Keratinocyte (primary cell): ENCODE measurements at regions not wholly inside any gene's neighbourhood (a gene's known extent, or its start where the extent isn't known, plus 50 kb on each side); places are given as distances from the start of the nearest gene placed in this dataset.

Experiments used
- DNase-seq: peaks from one replicate; pipeline ENCODE4 v3.0.0-alpha.2; 2011; ENCODE audit warnings: low read depth, missing footprints, low spot score
- FAIRE-seq: peaks from 2 replicates; lab custom pipeline; 2011; peaks lifted over from hg19 to GRCh38; lab: Jason Lieb, UNC
- H2AFZ ChIP-seq: 2 replicates; pipeline ENCODE4 v1.6.0; 2012; ENCODE audit warnings: low read length, control low read depth, inconsistent platforms; ENCODE audit not compliant: control insufficient read depth
- H3K27ac ChIP-seq: 2 replicates; pipeline ENCODE4 v1.5.1; 2011; ENCODE audit warnings: low read length; ENCODE audit not compliant: control insufficient read depth, insufficient read depth
- H3K27me3 ChIP-seq: 3 replicates; pipeline ENCODE4 v1.6.0; 2011; ENCODE audit warnings: low read length; ENCODE audit not compliant: control insufficient read depth, insufficient read depth; ENCODE audit errors: extremely low read depth
- H3K36me3 ChIP-seq, 2 experiments: 2 replicates in 1 of 2; 3 replicates in 1 of 2; pipeline ENCODE4 v1.5.1; 2011; ENCODE audit warnings: low read length in 2 of 2, mild to moderate bottlenecking in 1 of 2; ENCODE audit not compliant: control insufficient read depth in 2 of 2, insufficient read depth in 2 of 2; ENCODE audit errors: extremely low read depth in 1 of 2
- H3K4me1 ChIP-seq: 3 replicates; pipeline ENCODE4 v1.5.1; 2011; ENCODE audit warnings: low read length; ENCODE audit not compliant: control insufficient read depth, insufficient read depth; ENCODE audit errors: extremely low read depth
- H3K4me2 ChIP-seq: 3 replicates; pipeline ENCODE4 v1.6.0; 2011; ENCODE audit warnings: low read depth, low read length; ENCODE audit not compliant: control insufficient read depth, insufficient read depth; ENCODE audit errors: extremely low read depth
- H3K4me3 ChIP-seq, 3 experiments: fragments of 200-600 bp in 1 of 3; sonication (generic) in 1 of 3; 2 replicates in 2 of 3; 3 replicates in 1 of 3; pipeline ENCODE4 v1.5.1; 2011 to 2016; ENCODE audit warnings: low read length in 3 of 3, mild to moderate bottlenecking in 3 of 3, control low read depth in 2 of 3, inconsistent platforms in 1 of 3, low read depth in 1 of 3, mixed read lengths in 1 of 3, mixed run types in 1 of 3, moderate library complexity in 1 of 3; ENCODE audit not compliant: control insufficient read depth in 2 of 3, insufficient read depth in 2 of 3; ENCODE audit errors: extremely low read depth in 1 of 3
- H3K79me2 ChIP-seq: 2 replicates; pipeline ENCODE4 v1.6.0; 2012; ENCODE audit warnings: low read length; ENCODE audit not compliant: control insufficient read depth, insufficient read depth
- H3K9ac ChIP-seq: 3 replicates; pipeline ENCODE4 v1.6.0; 2011; ENCODE audit warnings: low read length; ENCODE audit not compliant: control insufficient read depth, insufficient read depth; ENCODE audit errors: extremely low read depth
- H3K9me1 ChIP-seq: 3 replicates; pipeline ENCODE4 v1.6.0; 2011; ENCODE audit warnings: low read length; ENCODE audit not compliant: control insufficient read depth, insufficient read depth; ENCODE audit errors: extremely low read depth
- H3K9me3 ChIP-seq: 2 replicates; pipeline ENCODE4 v1.5.1; 2012; ENCODE audit warnings: low read depth, low read length; ENCODE audit not compliant: control insufficient read depth
- H4K20me1 ChIP-seq: 3 replicates; pipeline ENCODE4 v1.6.0; 2011; ENCODE audit warnings: low read length; ENCODE audit not compliant: control insufficient read depth, insufficient read depth; ENCODE audit errors: extremely low read depth
- EZH2 ChIP-seq: IDR thresholded peaks from one replicate; pipeline ENCODE4 v1.6.1; 2012; ENCODE audit warnings: inconsistent platforms, mild to moderate bottlenecking, low read length, moderate library complexity
- dilution Hi-C: fragments of 300-500 bp; cut with MboI; formaldehyde crosslinking; loops from one replicate; pipeline ENCODE4 v1.7.0; 2020; ENCODE audit warnings: low sequenced_read_pairs; ENCODE audit not compliant: extremely low pct_ligation_motif_present
- TF ChIP-seq, protein P1 (sequence below), 3 experiments: IDR thresholded peaks in 1 of 3; conservative IDR thresholded peaks in 1 of 3; optimal IDR thresholded peaks in 1 of 3; 2 replicates in 2 of 3; 3 replicates in 1 of 3; pipeline versions ENCODE3 to v1.5.1; 2011; ENCODE audit warnings: low read length in 3 of 3, mild to moderate bottlenecking in 3 of 3, moderate library complexity in 2 of 3, control low read depth in 1 of 3, inconsistent platforms in 1 of 3; ENCODE audit not compliant: insufficient read depth in 2 of 3; ENCODE audit errors: extremely low read depth in 1 of 3

DNA sequence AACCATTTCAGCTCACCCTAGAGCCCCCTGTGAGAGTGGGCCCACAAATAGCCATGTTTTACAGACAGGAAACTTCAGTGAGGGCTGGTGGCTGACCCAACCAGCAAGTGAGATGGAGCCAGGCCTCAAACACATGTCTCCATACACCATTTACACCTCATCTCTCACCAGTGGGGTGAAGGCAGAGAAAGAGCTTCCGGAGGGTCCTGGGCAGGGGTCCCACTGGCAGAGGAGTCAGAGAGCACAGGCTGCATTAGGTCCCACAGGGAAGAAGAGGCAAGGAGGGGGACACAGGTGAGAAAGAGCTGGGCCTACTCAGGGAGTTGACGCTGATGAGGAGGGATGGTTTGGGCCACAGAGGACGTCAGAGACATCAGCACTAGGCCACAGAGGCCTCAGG, 172.6 kb downstream of the VEGFA start:
- H2AFZ ChIP-seq: no peak overlapping the region
- H3K4me1 ChIP-seq: no peaks in the 10 kb centered on the region
- no peak overlapping the region for H3K9ac ChIP-seq
- no peaks in the 10 kb centered on the region for H3K9me1 ChIP-seq
- no peak overlapping the region for H3K4me3 ChIP-seq
- no peak overlapping the region for H3K4me2 ChIP-seq
- TF ChIP-seq, protein P1, sequence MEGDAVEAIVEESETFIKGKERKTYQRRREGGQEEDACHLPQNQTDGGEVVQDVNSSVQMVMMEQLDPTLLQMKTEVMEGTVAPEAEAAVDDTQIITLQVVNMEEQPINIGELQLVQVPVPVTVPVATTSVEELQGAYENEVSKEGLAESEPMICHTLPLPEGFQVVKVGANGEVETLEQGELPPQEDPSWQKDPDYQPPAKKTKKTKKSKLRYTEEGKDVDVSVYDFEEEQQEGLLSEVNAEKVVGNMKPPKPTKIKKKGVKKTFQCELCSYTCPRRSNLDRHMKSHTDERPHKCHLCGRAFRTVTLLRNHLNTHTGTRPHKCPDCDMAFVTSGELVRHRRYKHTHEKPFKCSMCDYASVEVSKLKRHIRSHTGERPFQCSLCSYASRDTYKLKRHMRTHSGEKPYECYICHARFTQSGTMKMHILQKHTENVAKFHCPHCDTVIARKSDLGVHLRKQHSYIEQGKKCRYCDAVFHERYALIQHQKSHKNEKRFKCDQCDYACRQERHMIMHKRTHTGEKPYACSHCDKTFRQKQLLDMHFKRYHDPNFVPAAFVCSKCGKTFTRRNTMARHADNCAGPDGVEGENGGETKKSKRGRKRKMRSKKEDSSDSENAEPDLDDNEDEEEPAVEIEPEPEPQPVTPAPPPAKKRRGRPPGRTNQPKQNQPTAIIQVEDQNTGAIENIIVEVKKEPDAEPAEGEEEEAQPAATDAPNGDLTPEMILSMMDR (optimal IDR thresholded peaks at IDR 0.05 in 1 of 3, IDR thresholded peaks at IDR 0.05 in 1 of 3, conservative IDR thresholded peaks at IDR 0.05 in 1 of 3; ENCODE audit: extremely low read depth in 1 of 3, insufficient read depth in 2 of 3, low read length in 3 of 3): no peak
- no peak for TF ChIP-seq EZH2
- H3K27me3 ChIP-seq: no peaks in the 10 kb centered on the region
- DNase-seq (no peak), FAIRE-seq (no peak)
- H4K20me1 ChIP-seq: no peaks in the 10 kb centered on the region
- dilution Hi-C loops: no loop called here
- no peak overlapping the region for H3K27ac ChIP-seq
- no peaks in the 10 kb centered on the region for H3K36me3 ChIP-seq
- no peaks in the 10 kb centered on the region for H3K9me3 ChIP-seq
- H3K79me2 ChIP-seq: no peaks in the 10 kb centered on the region

GRCh38 chr6:43942011-43942442, 172.0 kb downstream of the VEGFA start:
- FAIRE-seq (no peak), DNase-seq (no peak)
- H3K9me3 ChIP-seq: no peaks in the 10 kb centered on the region
- no peaks in the 10 kb centered on the region for H3K27me3 ChIP-seq
- H3K27ac ChIP-seq: no peak overlapping the region
- no peaks in the 10 kb centered on the region for H3K9me1 ChIP-seq
- no peaks in the 10 kb centered on the region for H4K20me1 ChIP-seq
- H3K4me1 ChIP-seq: no peaks in the 10 kb centered on the region
- TF ChIP-seq, protein P1 (optimal IDR thresholded peaks at IDR 0.05 in 1 of 3, IDR thresholded peaks at IDR 0.05 in 1 of 3, conservative IDR thresholded peaks at IDR 0.05 in 1 of 3; ENCODE audit: extremely low read depth in 1 of 3, insufficient read depth in 2 of 3, low read length in 3 of 3): no peak
- no peak for TF ChIP-seq EZH2
- dilution Hi-C loops: no loop called here
- no peak overlapping the region for H3K4me2 ChIP-seq
- no peak overlapping the region for H3K9ac ChIP-seq
- H3K36me3 ChIP-seq: no peaks in the 10 kb centered on the region
- H3K4me3 ChIP-seq: no peak overlapping the region
- H3K79me2 ChIP-seq: no peaks in the 10 kb centered on the region
- no peak overlapping the region for H2AFZ ChIP-seq
